Adrenal gland (tissue), 9 donors: ENCODE measurements at regions not wholly inside any gene's neighbourhood (a gene's known extent, or its start where the extent isn't known, plus 50 kb on each side); places are given as distances from the start of the nearest gene placed in this dataset.

Experiments
- DNase-seq, 7 donors: peaks; one replicate each; pipeline ENCODE4 v3.0.0-alpha.2; 2019 to 2020
- H3K27ac ChIP-seq, 5 donors: fragments of 200-600 bp; sonication (generic) in 4 of 5; 1 replicate in 3 of 5; 2 replicates in 2 of 5; pipeline versions ENCODE4 v1.5.1 to v1.8.0; 2016 to 2020; ENCODE audit warnings: mild to moderate bottlenecking in 1 of 5
- H3K27me3 ChIP-seq: fragments of 200-600 bp; 2 replicates; pipeline ENCODE4 v1.8.0; 2021
- H3K36me3 ChIP-seq, 2 donors: fragments of 200-600 bp; replicated peaks in 1 of 2; 1 replicate in 1 of 2; 2 replicates in 1 of 2; pipeline versions ENCODE4 v1.5.1 to v1.8.0; 2018 to 2022
- H3K4me1 ChIP-seq, 2 donors: fragments of 200-600 bp; replicated peaks in 1 of 2; 1 replicate in 1 of 2; 2 replicates in 1 of 2; pipeline versions ENCODE4 v1.5.1 to v1.8.0; 2018 to 2021
- H3K4me3 ChIP-seq, 4 donors: fragments of 200-600 bp; sonication (generic) in 3 of 4; one replicate each; pipeline ENCODE4 v1.5.1; 2016 to 2018
- H3K9me3 ChIP-seq, 3 donors: fragments of 200-600 bp; sonication (generic) in 1 of 3; replicated peaks in 1 of 3; 1 replicate in 2 of 3; 2 replicates in 1 of 3; pipeline versions ENCODE4 v1.5.1 to v1.8.0; 2016 to 2021
- POLR2A ChIP-seq, 2 donors: fragments of 450-650 bp; IDR thresholded peaks; one replicate each; pipeline ENCODE4 v1.6.1; 2017; ENCODE audit warnings: antibody characterized with exemption in 2 of 2, mild to moderate bottlenecking in 2 of 2, moderate library complexity in 1 of 2
- WGBS, 4 donors: extraction: QIAGEN DNeasy Blood & Tissue Kit in 2 of 4; methylation state at CpG; one replicate each; pipeline versions ENCODE4 v1.1.5 to v1.1.7; 2013 to 2017; 5-methylcytosine and 5-hydroxymethylcytosine counted together
- intact Hi-C, 2 donors: fragments of 100-400 bp; cut with DNase I; formaldehyde crosslinking; loops; one replicate each; pipeline versions ENCODE4 v1.14.1 to v1.15.0; 2022 to 2023
- TF ChIP-seq, protein P1 (sequence below), 6 experiments: fragments of 450-650 bp in 4 of 6; fragments of 200-600 bp in 2 of 6; sonication (generic) in 1 of 6; IDR thresholded peaks; 1 replicate in 5 of 6; 2 replicates in 1 of 6; pipeline versions ENCODE4 v1.5.1 to v1.8.0; 2016 to 2021; ENCODE audit warnings: antibody characterized with exemption in 6 of 6, mild to moderate bottlenecking in 2 of 6, moderate library complexity in 1 of 6
- donor health status: healthy with polysubstance abuse.
- donor health status: Bipolar disorder and iron deficiency.
- donor health status: DM: yes; HTN: yes; CAD: no.
- donor health status: DM: no; HTN: no; CAD: no.
- donor health status: DM: no; HTN: no; CAD: no.

GRCh38 chr11:128308794-128309193, 278.6 kb downstream of the ETS1 start:
- TF ChIP-seq, protein P1, sequence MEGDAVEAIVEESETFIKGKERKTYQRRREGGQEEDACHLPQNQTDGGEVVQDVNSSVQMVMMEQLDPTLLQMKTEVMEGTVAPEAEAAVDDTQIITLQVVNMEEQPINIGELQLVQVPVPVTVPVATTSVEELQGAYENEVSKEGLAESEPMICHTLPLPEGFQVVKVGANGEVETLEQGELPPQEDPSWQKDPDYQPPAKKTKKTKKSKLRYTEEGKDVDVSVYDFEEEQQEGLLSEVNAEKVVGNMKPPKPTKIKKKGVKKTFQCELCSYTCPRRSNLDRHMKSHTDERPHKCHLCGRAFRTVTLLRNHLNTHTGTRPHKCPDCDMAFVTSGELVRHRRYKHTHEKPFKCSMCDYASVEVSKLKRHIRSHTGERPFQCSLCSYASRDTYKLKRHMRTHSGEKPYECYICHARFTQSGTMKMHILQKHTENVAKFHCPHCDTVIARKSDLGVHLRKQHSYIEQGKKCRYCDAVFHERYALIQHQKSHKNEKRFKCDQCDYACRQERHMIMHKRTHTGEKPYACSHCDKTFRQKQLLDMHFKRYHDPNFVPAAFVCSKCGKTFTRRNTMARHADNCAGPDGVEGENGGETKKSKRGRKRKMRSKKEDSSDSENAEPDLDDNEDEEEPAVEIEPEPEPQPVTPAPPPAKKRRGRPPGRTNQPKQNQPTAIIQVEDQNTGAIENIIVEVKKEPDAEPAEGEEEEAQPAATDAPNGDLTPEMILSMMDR (IDR thresholded peaks at IDR 0.05), result no peak
- TF ChIP-seq POLR2A (IDR thresholded peaks at IDR 0.05), result no peak
- Histone ChIP-seq H3K36me3 (no peaks in the 10 kb centered on the region), H3K4me3 (no peak overlapping the region), H3K27ac (no peak overlapping the region), H3K9me3 (no peaks in the 10 kb centered on the region), H3K4me1 (no peaks in the 10 kb centered on the region), H3K27me3 (no peaks in the 10 kb centered on the region)
- intact Hi-C loops, result no loop called here
- no peak for DNase-seq
- 66 to 84% (median 81%) methylated on average over 3 of the region's 3 CpGs for WGBS, 4 donors

- Histone ChIP-seq H3K4me3 (no peak overlapping the region), H3K36me3 (no peaks in the 10 kb centered on the region), H3K4me1 (no peaks in the 10 kb centered on the region), H3K27ac (no peak overlapping the region), H3K9me3 (no peaks in the 10 kb centered on the region), H3K27me3 (no peaks in the 10 kb centered on the region)
- no peak for DNase-seq
- WGBS, 4 donors, result 90 to 100% (median 96%) methylated on average over 1 of the region's 1 CpG
- intact Hi-C loops, result no loop called here
- TF ChIP-seq, protein P1 (IDR thresholded peaks at IDR 0.05), result no peak
- no peak for TF ChIP-seq POLR2A (IDR thresholded peaks at IDR 0.05)
Measured at GRCh38 chr11:128305588-128305987, 281.8 kb downstream of the ETS1 start.

DNA sequence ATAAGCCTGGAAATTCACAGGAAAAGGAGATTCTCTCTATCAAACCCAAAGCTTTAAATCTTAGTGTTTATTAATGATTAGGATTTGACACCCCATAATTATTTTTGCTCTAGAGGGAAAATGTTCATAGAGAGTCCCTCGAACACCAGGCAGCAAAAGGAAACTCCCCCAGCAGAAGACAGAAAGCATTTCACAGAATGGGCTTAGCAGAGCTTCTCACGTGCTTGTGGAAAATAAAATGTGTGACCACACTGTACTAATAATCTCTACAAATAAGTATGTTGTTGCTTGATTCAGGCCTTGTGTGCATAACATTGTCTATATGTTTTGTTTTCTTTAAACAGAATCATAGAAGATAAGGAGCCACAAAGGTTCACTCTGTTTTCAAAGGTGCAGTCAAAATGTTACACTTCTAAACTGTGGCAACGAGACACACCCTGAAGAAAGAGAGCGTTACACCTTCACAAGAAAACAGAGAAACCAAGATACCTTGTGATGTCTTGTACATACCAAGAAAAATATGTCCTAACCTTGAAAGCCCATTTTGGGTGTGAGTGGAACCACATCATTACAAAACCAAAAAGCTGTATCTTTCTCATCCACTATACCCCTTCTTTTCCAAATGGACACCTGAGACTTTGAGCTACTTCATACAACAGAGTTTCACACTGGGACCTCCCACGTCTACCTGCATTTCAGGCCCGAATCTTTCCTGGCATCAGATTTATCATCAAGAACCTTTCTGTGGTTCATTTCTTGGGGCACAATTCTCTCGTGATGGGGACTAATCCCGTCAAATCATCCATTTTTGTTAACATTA, 282.5 kb downstream of the ETS1 start:
- Histone ChIP-seq H3K9me3 (no peaks in the 10 kb centered on the region), H3K27ac (no peak overlapping the region), H3K4me3 (no peak overlapping the region), H3K36me3 (no peaks in the 10 kb centered on the region), H3K27me3 (no peaks in the 10 kb centered on the region), H3K4me1 (no peaks in the 10 kb centered on the region)
- no peak for DNase-seq
- TF ChIP-seq, protein P1 (IDR thresholded peaks at IDR 0.05), result no peak
- TF ChIP-seq POLR2A (IDR thresholded peaks at IDR 0.05), result no peak
- intact Hi-C loops, result no loop called here
- WGBS, 4 donors, result 80 to 88% (median 84%) methylated on average over 8 of the region's 8 CpGs

DNA sequence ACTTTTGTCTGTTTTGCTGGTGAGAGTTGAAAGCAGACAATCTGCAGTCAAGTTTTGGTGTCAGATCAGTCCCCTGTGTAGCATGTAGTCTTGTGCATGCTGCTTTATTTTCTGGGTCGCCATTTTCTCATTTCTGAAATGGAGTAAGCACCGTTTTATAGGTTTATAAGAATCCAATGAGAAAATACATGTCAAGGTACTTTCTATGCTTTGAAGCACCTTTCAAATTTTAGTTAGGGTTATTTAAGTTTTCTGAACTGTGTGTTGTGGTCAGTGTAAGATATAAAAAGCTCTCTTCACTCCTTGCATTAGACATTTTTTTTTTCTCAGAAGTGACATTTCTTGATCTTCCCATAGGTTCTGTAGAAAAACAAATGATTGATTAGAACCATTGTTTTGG, 283.2 kb downstream of the ETS1 start:
- no peaks in the 10 kb centered on the region for H3K36me3 ChIP-seq
- no peaks in the 10 kb centered on the region for H3K27me3 ChIP-seq
- no peak overlapping the region for H3K4me3 ChIP-seq
- intact Hi-C loops, result no loop called here
- no peaks in the 10 kb centered on the region for H3K4me1 ChIP-seq
- no peak overlapping the region for H3K27ac ChIP-seq
- TF ChIP-seq, protein P1 (IDR thresholded peaks at IDR 0.05), result no peak
- TF ChIP-seq POLR2A (IDR thresholded peaks at IDR 0.05), result no peak
- WGBS, 4 donors, result 68 to 79% (median 76%) methylated on average over 2 of the region's 2 CpGs
- no peak for DNase-seq
- H3K9me3 ChIP-seq, result no peaks in the 10 kb centered on the region
